ENCODE measurements at regions not wholly inside any gene's neighbourhood (a gene's known extent, or its start where the extent isn't known, plus 50 kb on each side); places are given as distances from the start of the nearest gene placed in this dataset.

DNA sequence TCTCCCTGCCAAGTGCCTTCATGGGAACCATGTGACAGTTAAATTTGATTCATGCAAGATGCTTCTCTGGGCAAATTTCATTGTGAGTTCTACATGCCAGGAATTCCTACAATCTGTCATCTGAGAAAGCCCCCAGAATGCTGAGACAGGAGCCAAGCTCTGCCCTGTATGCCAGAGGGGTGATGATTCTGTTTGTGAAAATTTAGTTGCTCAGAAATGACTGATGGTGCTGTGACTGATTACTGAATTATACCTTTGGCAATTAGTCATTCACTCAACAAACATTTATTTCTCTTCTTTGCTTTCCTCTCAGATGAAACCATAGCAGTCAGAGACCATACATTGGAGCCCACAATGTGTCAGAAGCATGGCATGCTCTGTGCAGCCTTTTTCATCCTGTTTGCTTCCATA lies 69.0 kb upstream of the ZBED5 start:
- TF ChIP-seq, protein P1, sequence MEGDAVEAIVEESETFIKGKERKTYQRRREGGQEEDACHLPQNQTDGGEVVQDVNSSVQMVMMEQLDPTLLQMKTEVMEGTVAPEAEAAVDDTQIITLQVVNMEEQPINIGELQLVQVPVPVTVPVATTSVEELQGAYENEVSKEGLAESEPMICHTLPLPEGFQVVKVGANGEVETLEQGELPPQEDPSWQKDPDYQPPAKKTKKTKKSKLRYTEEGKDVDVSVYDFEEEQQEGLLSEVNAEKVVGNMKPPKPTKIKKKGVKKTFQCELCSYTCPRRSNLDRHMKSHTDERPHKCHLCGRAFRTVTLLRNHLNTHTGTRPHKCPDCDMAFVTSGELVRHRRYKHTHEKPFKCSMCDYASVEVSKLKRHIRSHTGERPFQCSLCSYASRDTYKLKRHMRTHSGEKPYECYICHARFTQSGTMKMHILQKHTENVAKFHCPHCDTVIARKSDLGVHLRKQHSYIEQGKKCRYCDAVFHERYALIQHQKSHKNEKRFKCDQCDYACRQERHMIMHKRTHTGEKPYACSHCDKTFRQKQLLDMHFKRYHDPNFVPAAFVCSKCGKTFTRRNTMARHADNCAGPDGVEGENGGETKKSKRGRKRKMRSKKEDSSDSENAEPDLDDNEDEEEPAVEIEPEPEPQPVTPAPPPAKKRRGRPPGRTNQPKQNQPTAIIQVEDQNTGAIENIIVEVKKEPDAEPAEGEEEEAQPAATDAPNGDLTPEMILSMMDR (IDR thresholded peaks at IDR 0.05): no peak
- TF ChIP-seq EZH2 (IDR thresholded peaks at IDR 0.05): no peak
